Activated CD4-positive, alpha-beta T cell treated with anti-CD3 and anti-CD28 coated beads for 36 hours (primary cell): ENCODE measurements at regions not wholly inside any gene's neighbourhood (a gene's known extent, or its start where the extent isn't known, plus 50 kb on each side); places are given as distances from the start of the nearest gene placed in this dataset.

ENCODE experiments used
- ATAC-seq: fragments of 200-7000 bp; cut with Tn5 transposase; one replicate; pipeline ENCODE4 v1.10.0; 2021; ENCODE audit warnings: mild to moderate bottlenecking, moderate library complexity
- CTCF ChIA-PET: fragments of 350-600 bp; sonication (Branson Sonifier 250); formaldehyde crosslinking; loops from one replicate; lab custom pipeline; 2021; ENCODE audit warnings: antibody characterized with exemption; lab: Charles Lee
- POLR2A ChIA-PET: fragments of 350-600 bp; sonication (Branson Sonifier 250); formaldehyde crosslinking; loops from one replicate; lab custom pipeline; 2021; ENCODE audit warnings: antibody characterized with exemption, inconsistent platforms; lab: Charles Lee
- DNase-seq: peaks from one replicate; pipeline ENCODE4 v3.0.0-alpha.2; 2020
- H3K27ac Mint-ChIP-seq: one replicate; pipeline ENCODE4 v1.8.0; 2021; ENCODE audit warnings: mixed read lengths
- H3K27me3 Mint-ChIP-seq: one replicate; pipeline ENCODE4 v1.8.0; 2021; ENCODE audit warnings: mixed read lengths
- H3K36me3 Mint-ChIP-seq: one replicate; pipeline ENCODE4 v1.8.0; 2021; ENCODE audit warnings: low read depth, mixed read lengths
- H3K4me1 Mint-ChIP-seq: one replicate; pipeline ENCODE4 v1.8.0; 2021; ENCODE audit warnings: mixed read lengths
- H3K4me3 Mint-ChIP-seq: one replicate; pipeline ENCODE4 v1.8.0; 2021; ENCODE audit warnings: mild to moderate bottlenecking, moderate library complexity, mixed read lengths
- H3K9me3 Mint-ChIP-seq: one replicate; pipeline ENCODE4 v1.8.0; 2021; ENCODE audit warnings: low read depth, mixed read lengths
- intact Hi-C, 2 experiments: fragments of 100-400 bp; cut with DNase I in 1 of 2; cut with micrococcal nuclease in 1 of 2; formaldehyde crosslinking; loops; one replicate each; pipeline versions ENCODE4 v1.14.2 to v1.15.1; 2022 to 2024; cut with DNase I, micrococcal nuclease

GRCh38 chr3:19029837-19030521 lies 118.3 kb upstream of the KCNH8 start:
- ChIA-PET POLR2A (interaction anchor here (0.7 kb wide), 1 partner anchor 297 kb away, joined by 3 read pairs; no protein-coding TSS in a partner anchor), CTCF (interaction anchor here (0.6 to 1.2 kb wide), 6 partner anchors 14 to 1752 kb away, joined by 3 to 4 read pairs (median 3); no protein-coding TSS in a partner anchor)
- no peaks in the 10 kb centered on the region for H3K9me3 Mint-ChIP-seq
- DNase-seq, result peak; percentile 33
- no peak overlapping the region for H3K27ac Mint-ChIP-seq
- H3K36me3 Mint-ChIP-seq, result no peaks in the 10 kb centered on the region
- peaks cover 4% of the 10 kb centered on the region for H3K4me1 Mint-ChIP-seq
- H3K4me3 Mint-ChIP-seq, result no peak overlapping the region
- peak; percentile 84 for ATAC-seq
- intact Hi-C loops, result no loop called here
- peaks cover 5% of the 10 kb centered on the region for H3K27me3 Mint-ChIP-seq

GRCh38 chr3:19025441-19025840 lies 122.9 kb upstream of the KCNH8 start:
- no peaks in the 10 kb centered on the region for H3K36me3 Mint-ChIP-seq
- DNase-seq (no peak), ATAC-seq (no peak)
- intact Hi-C loops, result no loop called here
- CTCF ChIA-PET, result no interaction called here
- H3K4me1 Mint-ChIP-seq, result peaks cover 2% of the 10 kb centered on the region
- H3K4me3 Mint-ChIP-seq, result no peak overlapping the region
- peaks cover 5% of the 10 kb centered on the region for H3K27me3 Mint-ChIP-seq
- no peak overlapping the region for H3K27ac Mint-ChIP-seq
- POLR2A ChIA-PET, result no interaction called here
- H3K9me3 Mint-ChIP-seq, result no peaks in the 10 kb centered on the region

GRCh38 chr3:19022546-19022945 lies 125.8 kb upstream of the KCNH8 start:
- intact Hi-C loops, result no loop called here
- ATAC-seq, result no peak
- no peaks in the 10 kb centered on the region for H3K4me1 Mint-ChIP-seq
- no peak for DNase-seq
- peaks cover 3% of the 10 kb centered on the region for H3K27me3 Mint-ChIP-seq
- H3K27ac Mint-ChIP-seq, result no peak overlapping the region
- H3K4me3 Mint-ChIP-seq, result no peak overlapping the region
- H3K36me3 Mint-ChIP-seq, result no peaks in the 10 kb centered on the region
- ChIA-PET CTCF (interaction anchor here (0.5 kb wide), 1 partner anchor 255 kb away, joined by 3 read pairs; no protein-coding TSS in a partner anchor), POLR2A (no interaction called here)
- H3K9me3 Mint-ChIP-seq, result no peaks in the 10 kb centered on the region

- Mint-ChIP-seq H3K4me1 (no peaks in the 10 kb centered on the region), H3K9me3 (no peaks in the 10 kb centered on the region), H3K27ac (no peak overlapping the region), H3K36me3 (no peaks in the 10 kb centered on the region), H3K4me3 (no peak overlapping the region), H3K27me3 (no peaks in the 10 kb centered on the region)
- no peak for ATAC-seq
- CTCF ChIA-PET, result no interaction called here
- intact Hi-C loops, result no loop called here
- DNase-seq, result no peak
- POLR2A ChIA-PET, result no interaction called here
These were observed 131.5 kb upstream of the KCNH8 start for GRCh38 chr3:19016851-19017250.

GRCh38 chr3:19013879-19014278 lies 134.4 kb upstream of the KCNH8 start:
- H3K9me3 Mint-ChIP-seq, result no peaks in the 10 kb centered on the region
- H3K27ac Mint-ChIP-seq, result no peak overlapping the region
- no peak overlapping the region for H3K4me3 Mint-ChIP-seq
- H3K4me1 Mint-ChIP-seq, result no peaks in the 10 kb centered on the region
- H3K36me3 Mint-ChIP-seq, result no peaks in the 10 kb centered on the region
- ChIA-PET CTCF (no interaction called here), POLR2A (no interaction called here)
- intact Hi-C loops, result no loop called here
- ATAC-seq, result no peak
- no peak for DNase-seq
- H3K27me3 Mint-ChIP-seq, result no peaks in the 10 kb centered on the region

GRCh38 chr3:19012846-19013245 lies 135.5 kb upstream of the KCNH8 start:
- ChIA-PET CTCF (no interaction called here), POLR2A (no interaction called here)
- no peak for DNase-seq
- Mint-ChIP-seq H3K4me1 (no peaks in the 10 kb centered on the region), H3K9me3 (no peaks in the 10 kb centered on the region), H3K4me3 (no peak overlapping the region), H3K36me3 (no peaks in the 10 kb centered on the region), H3K27me3 (no peaks in the 10 kb centered on the region), H3K27ac (no peak overlapping the region)
- intact Hi-C loops, result no loop called here
- no peak for ATAC-seq

GRCh38 chr3:19002606-19003005 lies 145.7 kb upstream of the KCNH8 start:
- H3K27ac Mint-ChIP-seq, result no peak overlapping the region
- intact Hi-C loops, result no loop called here
- no peaks in the 10 kb centered on the region for H3K9me3 Mint-ChIP-seq
- DNase-seq (no peak), ATAC-seq (no peak)
- H3K4me3 Mint-ChIP-seq, result no peak overlapping the region
- no peaks in the 10 kb centered on the region for H3K27me3 Mint-ChIP-seq
- ChIA-PET POLR2A (no interaction called here), CTCF (interaction anchor here (1.6 kb wide), 1 partner anchor 17 kb away, joined by 4 read pairs; no protein-coding TSS in a partner anchor)
- H3K4me1 Mint-ChIP-seq, result no peaks in the 10 kb centered on the region
- H3K36me3 Mint-ChIP-seq, result no peaks in the 10 kb centered on the region

GRCh38 chr3:18998069-18998468 lies 150.2 kb upstream of the KCNH8 start:
- H3K4me1 Mint-ChIP-seq, result no peaks in the 10 kb centered on the region
- H3K4me3 Mint-ChIP-seq, result no peak overlapping the region
- no peaks in the 10 kb centered on the region for H3K27me3 Mint-ChIP-seq
- no peak for ATAC-seq
- ChIA-PET POLR2A (no interaction called here), CTCF (interaction anchor here (0.7 kb wide), 1 partner anchor 969 kb away, joined by 3 read pairs; no protein-coding TSS in a partner anchor)
- no peak overlapping the region for H3K27ac Mint-ChIP-seq
- H3K36me3 Mint-ChIP-seq, result peaks cover 1% of the 10 kb centered on the region
- DNase-seq, result no peak
- intact Hi-C loops, result no loop called here
- H3K9me3 Mint-ChIP-seq, result peaks cover 2% of the 10 kb centered on the region

GRCh38 chr3:18992709-18993108 lies 155.6 kb upstream of the KCNH8 start:
- no peak overlapping the region for H3K27ac Mint-ChIP-seq
- intact Hi-C loops, result no loop called here
- CTCF ChIA-PET, result interaction anchor here (1.2 kb wide), 1 partner anchor 130 kb away, joined by 3 read pairs; no protein-coding TSS in a partner anchor
- ATAC-seq, result no peak
- no peak overlapping the region for H3K4me3 Mint-ChIP-seq
- H3K27me3 Mint-ChIP-seq, result peaks cover 9% of the 10 kb centered on the region
- POLR2A ChIA-PET, result no interaction called here
- H3K4me1 Mint-ChIP-seq, result peaks cover 28% of the 10 kb centered on the region
- H3K9me3 Mint-ChIP-seq, result peaks cover 2% of the 10 kb centered on the region
- no peak for DNase-seq
- H3K36me3 Mint-ChIP-seq, result peaks cover 1% of the 10 kb centered on the region

GRCh38 chr3:18989237-18989795 lies 159.0 kb upstream of the KCNH8 start:
- ChIA-PET POLR2A (interaction anchor here (0.6 to 1.6 kb wide), 4 partner anchors 120 to 544 kb away, joined by 3 to 6 read pairs (median 4); no protein-coding TSS in a partner anchor), CTCF (interaction anchor here (0.6 to 3.1 kb wide), 38 partner anchors 12 to 1558 kb away, joined by 3 to 37 read pairs (median 4); no protein-coding TSS in a partner anchor)
- peaks cover 35% of the 10 kb centered on the region for H3K4me1 Mint-ChIP-seq
- no peaks in the 10 kb centered on the region for H3K9me3 Mint-ChIP-seq
- H3K36me3 Mint-ChIP-seq, result no peaks in the 10 kb centered on the region
- ATAC-seq (peak; percentile 82), DNase-seq (peak; percentile 48)
- intact Hi-C loops, result loop anchor here (1.0 to 10.0 kb wide), 15 partner anchors 119 to 1095 kb away; no protein-coding TSS in a partner anchor
- H3K27ac Mint-ChIP-seq, result peak overlapping the region; percentile 96
- peak overlapping the region; percentile 73 for H3K4me3 Mint-ChIP-seq
- peaks cover 9% of the 10 kb centered on the region for H3K27me3 Mint-ChIP-seq

- Mint-ChIP-seq H3K9me3 (no peaks in the 10 kb centered on the region), H3K4me3 (peak overlapping the region; percentile 73), H3K27ac (peak overlapping the region; percentile 96), H3K36me3 (no peaks in the 10 kb centered on the region), H3K4me1 (peaks cover 35% of the 10 kb centered on the region), H3K27me3 (peaks cover 9% of the 10 kb centered on the region)
- ChIA-PET CTCF (interaction anchor here (0.6 to 3.1 kb wide), 53 partner anchors 10 to 1557 kb away, joined by 3 to 37 read pairs (median 4); no protein-coding TSS in a partner anchor), POLR2A (interaction anchor here (0.6 to 1.6 kb wide), 5 partner anchors 119 to 543 kb away, joined by 3 to 6 read pairs (median 3); no protein-coding TSS in a partner anchor)
- DNase-seq (no peak), ATAC-seq (peak; percentile 59)
- intact Hi-C loops, result loop anchor here (1.0 to 10.0 kb wide), 17 partner anchors 118 to 1094 kb away; no protein-coding TSS in a partner anchor
These were observed 159.6 kb upstream of the KCNH8 start for GRCh38 chr3:18988614-18989229.
